Colonic mucosa (tissue), 4 donors: ENCODE measurements at regions not wholly inside any gene's neighbourhood (a gene's known extent, or its start where the extent isn't known, plus 50 kb on each side); places are given as distances from the start of the nearest gene placed in this dataset.

Experiments used
- DNase-seq: peaks from one replicate; pipeline ENCODE4 v3.0.0-alpha.2; 2020
- H3K27ac ChIP-seq: fragments of 200-600 bp; one replicate; pipeline ENCODE4 v1.8.0; 2021
- H3K27me3 ChIP-seq: fragments of 200-600 bp; one replicate; pipeline ENCODE4 v1.8.0; 2021
- H3K36me3 ChIP-seq: fragments of 200-600 bp; one replicate; pipeline ENCODE4 v1.8.0; 2021
- H3K4me1 ChIP-seq: fragments of 200-600 bp; one replicate; pipeline ENCODE4 v1.8.0; 2021; ENCODE audit warnings: mild to moderate bottlenecking
- H3K4me3 ChIP-seq: fragments of 200-600 bp; one replicate; pipeline ENCODE4 v1.8.0; 2021
- H3K9ac ChIP-seq, 2 donors: one replicate each; pipeline ENCODE4 v1.7.0; 2013; ENCODE audit warnings: control low read depth in 2 of 2, low read depth in 2 of 2, low read length in 2 of 2
- H3K9me3 ChIP-seq: fragments of 200-600 bp; one replicate; pipeline ENCODE4 v1.8.0; 2021
- CTCF ChIP-seq: fragments of 200-600 bp; IDR thresholded peaks from one replicate; pipeline ENCODE4 v1.8.0; 2022; ENCODE audit warnings: antibody characterized with exemption, mild to moderate bottlenecking
- intact Hi-C: fragments of 100-400 bp; cut with DNase I; formaldehyde crosslinking; loops from one replicate; pipeline ENCODE4 v1.14.1; 2022
- donor health status: healthy.
- donor health status: DM: no; HTN: no; CAD: no.
- donor health status: DM: no; HTN: no; CAD: no.

GRCh38 chr3:21055015-21055414 is 696.0 kb downstream of the ZNF385D start:
- Histone ChIP-seq H3K27me3 (no peaks in the 10 kb centered on the region), H3K27ac (no peak overlapping the region), H3K9me3 (no peaks in the 10 kb centered on the region), H3K4me3 (no peak overlapping the region), H3K36me3 (no peaks in the 10 kb centered on the region), H3K9ac (no peak overlapping the region), H3K4me1 (no peaks in the 10 kb centered on the region)
- intact Hi-C loops: no loop called here
- no peak for DNase-seq
- no peak for TF ChIP-seq CTCF

- intact Hi-C loops: no loop called here
- Histone ChIP-seq H3K36me3 (no peaks in the 10 kb centered on the region), H3K4me3 (no peak overlapping the region), H3K27ac (no peak overlapping the region), H3K27me3 (no peaks in the 10 kb centered on the region), H3K9me3 (no peaks in the 10 kb centered on the region), H3K4me1 (no peaks in the 10 kb centered on the region), H3K9ac (no peak overlapping the region)
- no peak for DNase-seq
- no peak for TF ChIP-seq CTCF
Observed at GRCh38 chr3:21054064-21054463, 696.9 kb downstream of the ZNF385D start.

GRCh38 chr3:21049334-21050062 is 701.5 kb downstream of the ZNF385D start:
- no peak overlapping the region for H3K27ac ChIP-seq
- DNase-seq: no peak
- no peaks in the 10 kb centered on the region for H3K36me3 ChIP-seq
- no peak overlapping the region for H3K4me3 ChIP-seq
- no peaks in the 10 kb centered on the region for H3K4me1 ChIP-seq
- intact Hi-C loops: no loop called here
- no peak overlapping the region for H3K9ac ChIP-seq
- no peaks in the 10 kb centered on the region for H3K9me3 ChIP-seq
- H3K27me3 ChIP-seq: no peaks in the 10 kb centered on the region
- no peak for TF ChIP-seq CTCF

- H3K4me3 ChIP-seq: no peak overlapping the region
- no peak for DNase-seq
- H3K36me3 ChIP-seq: no peaks in the 10 kb centered on the region
- no peaks in the 10 kb centered on the region for H3K27me3 ChIP-seq
- no peak overlapping the region for H3K27ac ChIP-seq
- no peak for TF ChIP-seq CTCF
- H3K9me3 ChIP-seq: no peaks in the 10 kb centered on the region
- H3K4me1 ChIP-seq: no peaks in the 10 kb centered on the region
- intact Hi-C loops: no loop called here
- no peak overlapping the region for H3K9ac ChIP-seq
Observed at GRCh38 chr3:21043139-21043538, 707.9 kb downstream of the ZNF385D start.

GRCh38 chr3:21042184-21042583 is 708.8 kb downstream of the ZNF385D start:
- no peak for DNase-seq
- Histone ChIP-seq H3K9ac (no peak overlapping the region), H3K4me3 (no peak overlapping the region), H3K27me3 (no peaks in the 10 kb centered on the region), H3K9me3 (no peaks in the 10 kb centered on the region), H3K27ac (no peak overlapping the region), H3K4me1 (no peaks in the 10 kb centered on the region), H3K36me3 (no peaks in the 10 kb centered on the region)
- intact Hi-C loops: no loop called here
- no peak for TF ChIP-seq CTCF
